ENCODE measurements at regions not wholly inside any gene's neighbourhood (a gene's known extent, or its start where the extent isn't known, plus 50 kb on each side); places are given as distances from the start of the nearest gene placed in this dataset.

GRCh38 chr13:20303636-20304035 lies 71.5 kb upstream of the GJB6 start:
- no peaks in the 10 kb centered on the region for H3K4me1 ChIP-seq
- no peak for DNase-seq (ENCODE audit: low spot score in 2 of 2)
- no peak overlapping the region for H3K27ac ChIP-seq
- H3K36me3 ChIP-seq, result no peaks in the 10 kb centered on the region
- H3K4me3 ChIP-seq, result no peak overlapping the region
- TF ChIP-seq POLR2AphosphoS5 (IDR thresholded peaks at IDR 0.05) (no peak), CTCF (IDR thresholded peaks at IDR 0.05) (no peak), EP300 (IDR thresholded peaks at IDR 0.05) (no peak), POLR2A (IDR thresholded peaks at IDR 0.05) (no peak)
- H3K27me3 ChIP-seq, result peaks cover 12% of the 10 kb centered on the region
- no peaks in the 10 kb centered on the region for H3K9me3 ChIP-seq
- WGBS, result 62% methylated on average over 6 of the region's 6 CpGs

- H3K4me3 ChIP-seq, result no peak overlapping the region
- H3K27ac ChIP-seq, result no peak overlapping the region
- peaks cover 12% of the 10 kb centered on the region for H3K27me3 ChIP-seq
- WGBS, result 59% methylated on average over 43 of the region's 56 CpGs
- H3K36me3 ChIP-seq, result no peaks in the 10 kb centered on the region
- no peaks in the 10 kb centered on the region for H3K9me3 ChIP-seq
- no peak for DNase-seq (ENCODE audit: low spot score in 2 of 2)
- TF ChIP-seq CTCF (IDR thresholded peaks at IDR 0.05), result no peak
- no peaks in the 10 kb centered on the region for H3K4me1 ChIP-seq
These were observed 69.4 kb upstream of the GJB6 start for GRCh38 chr13:20301403-20302071.

- Histone ChIP-seq H3K4me3 (no peak overlapping the region), H3K4me1 (no peaks in the 10 kb centered on the region), H3K27me3 (peaks cover 12% of the 10 kb centered on the region), H3K36me3 (no peaks in the 10 kb centered on the region), H3K27ac (no peak overlapping the region), H3K9me3 (no peaks in the 10 kb centered on the region)
- TF ChIP-seq EP300 (IDR thresholded peaks at IDR 0.05) (no peak), POLR2AphosphoS5 (IDR thresholded peaks at IDR 0.05) (no peak), CTCF (IDR thresholded peaks at IDR 0.05) (no peak), POLR2A (IDR thresholded peaks at IDR 0.05) (no peak)
- DNase-seq (ENCODE audit: low spot score in 2 of 2), result no peak
- 76% methylated on average over 7 of the region's 7 CpGs for WGBS
These were observed 68.9 kb upstream of the GJB6 start for GRCh38 chr13:20301015-20301402.

- no peak for TF ChIP-seq POLR2A (IDR thresholded peaks at IDR 0.05)
- no peak for TF ChIP-seq POLR2AphosphoS5 (IDR thresholded peaks at IDR 0.05)
- TF ChIP-seq CTCF (IDR thresholded peaks at IDR 0.05), result no peak
- TF ChIP-seq EP300 (IDR thresholded peaks at IDR 0.05), result no peak
- Histone ChIP-seq H3K4me1 (no peaks in the 10 kb centered on the region), H3K36me3 (no peaks in the 10 kb centered on the region), H3K4me3 (no peak overlapping the region), H3K9me3 (no peaks in the 10 kb centered on the region), H3K27ac (no peak overlapping the region), H3K27me3 (peaks cover 10% of the 10 kb centered on the region)
- no peak for DNase-seq (ENCODE audit: low spot score in 2 of 2)
- WGBS, result 46% methylated on average over 3 of the region's 3 CpGs
These were observed 65.1 kb upstream of the GJB6 start for GRCh38 chr13:20297181-20297580.

- H3K4me3 ChIP-seq, result no peak overlapping the region
- no peaks in the 10 kb centered on the region for H3K9me3 ChIP-seq
- H3K36me3 ChIP-seq, result no peaks in the 10 kb centered on the region
- WGBS, result 77% methylated on average over 8 of the region's 8 CpGs
- no peaks in the 10 kb centered on the region for H3K27me3 ChIP-seq
- DNase-seq (ENCODE audit: low spot score in 2 of 2), result no peak
- no peaks in the 10 kb centered on the region for H3K4me1 ChIP-seq
- no peak overlapping the region for H3K27ac ChIP-seq
- TF ChIP-seq POLR2A (IDR thresholded peaks at IDR 0.05) (no peak), EP300 (IDR thresholded peaks at IDR 0.05) (no peak), CTCF (IDR thresholded peaks at IDR 0.05) (no peak), POLR2AphosphoS5 (IDR thresholded peaks at IDR 0.05) (no peak)
These were observed 63.8 kb upstream of the GJB6 start for GRCh38 chr13:20295956-20296355.
